ENCODE measurements at regions not wholly inside any gene's neighbourhood (a gene's known extent, or its start where the extent isn't known, plus 50 kb on each side); places are given as distances from the start of the nearest gene placed in this dataset.

GRCh38 chr14:93870377-93870776 lies 56.8 kb upstream of the FAM181A start:
- no peaks in the 10 kb centered on the region for H3K36me3 ChIP-seq (replicated peaks in 1 of 2; ENCODE audit: insufficient read depth in 1 of 2, low read depth in 2 of 2)
- H3K27me3 ChIP-seq, result no peaks in the 10 kb centered on the region
- DNase-seq (no peak), ATAC-seq (no peak)
- no peaks in the 10 kb centered on the region for H3K4me1 ChIP-seq
- no peaks in the 10 kb centered on the region for H3K9me3 ChIP-seq
- 63 to 71% methylated on average over 9 of the region's 9 CpGs for WGBS, 2 donors
- intact Hi-C loops (cut with DNase I), result no loop called here
- no peak overlapping the region for H3K27ac ChIP-seq
- no peak for TF ChIP-seq POLR2A (IDR thresholded peaks at IDR 0.05)
- TF ChIP-seq CTCF (IDR thresholded peaks at IDR 0.05), result no peak
- no peak overlapping the region for H3K4me3 ChIP-seq

DNA sequence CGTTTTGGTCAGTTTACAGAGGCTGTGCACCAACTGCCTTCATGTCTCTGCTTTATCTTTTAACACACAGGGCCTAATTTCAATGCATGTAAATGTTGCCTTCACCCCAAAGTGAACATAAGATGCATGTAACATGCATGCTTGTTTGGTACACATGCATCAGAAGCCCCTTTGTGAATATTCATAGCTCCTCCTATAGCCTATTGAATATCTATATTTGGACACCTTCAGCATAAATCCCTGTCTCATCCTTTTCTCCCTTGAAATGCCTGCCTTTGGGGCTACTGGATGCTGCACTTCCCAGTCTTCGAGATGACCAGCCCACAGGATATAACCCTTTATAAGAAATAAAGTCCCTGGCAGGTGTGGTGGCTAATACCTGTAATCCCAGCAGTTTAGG lies 57.7 kb upstream of the FAM181A start:
- Histone ChIP-seq H3K36me3 (replicated peaks in 1 of 2; ENCODE audit: insufficient read depth in 1 of 2, low read depth in 2 of 2) (no peaks in the 10 kb centered on the region), H3K4me3 (no peak overlapping the region), H3K27ac (no peak overlapping the region), H3K27me3 (no peaks in the 10 kb centered on the region), H3K9me3 (no peaks in the 10 kb centered on the region), H3K4me1 (no peaks in the 10 kb centered on the region)
- 23 to 36% methylated on average over 2 of the region's 2 CpGs for WGBS, 2 donors
- ATAC-seq (no peak), DNase-seq (no peak)
- intact Hi-C loops (cut with DNase I), result no loop called here
- TF ChIP-seq POLR2A (IDR thresholded peaks at IDR 0.05) (no peak), CTCF (IDR thresholded peaks at IDR 0.05) (no peak)

- DNase-seq, result no peak
- TF ChIP-seq POLR2A (IDR thresholded peaks at IDR 0.05) (no peak), CTCF (IDR thresholded peaks at IDR 0.05) (no peak)
- H3K27me3 ChIP-seq, result no peaks in the 10 kb centered on the region
- no peak for ATAC-seq
- WGBS, 2 donors, result 48 to 59% methylated on average over 4 of the region's 4 CpGs
- H3K4me1 ChIP-seq, result no peaks in the 10 kb centered on the region
- H3K4me3 ChIP-seq, result no peak overlapping the region
- H3K9me3 ChIP-seq, result no peaks in the 10 kb centered on the region
- H3K36me3 ChIP-seq (replicated peaks in 1 of 2; ENCODE audit: insufficient read depth in 1 of 2, low read depth in 2 of 2), result no peaks in the 10 kb centered on the region
- H3K27ac ChIP-seq, result no peak overlapping the region
- intact Hi-C loops (cut with DNase I), result no loop called here
Measured at GRCh38 chr14:93868165-93868564, 59.0 kb upstream of the FAM181A start.

DNA sequence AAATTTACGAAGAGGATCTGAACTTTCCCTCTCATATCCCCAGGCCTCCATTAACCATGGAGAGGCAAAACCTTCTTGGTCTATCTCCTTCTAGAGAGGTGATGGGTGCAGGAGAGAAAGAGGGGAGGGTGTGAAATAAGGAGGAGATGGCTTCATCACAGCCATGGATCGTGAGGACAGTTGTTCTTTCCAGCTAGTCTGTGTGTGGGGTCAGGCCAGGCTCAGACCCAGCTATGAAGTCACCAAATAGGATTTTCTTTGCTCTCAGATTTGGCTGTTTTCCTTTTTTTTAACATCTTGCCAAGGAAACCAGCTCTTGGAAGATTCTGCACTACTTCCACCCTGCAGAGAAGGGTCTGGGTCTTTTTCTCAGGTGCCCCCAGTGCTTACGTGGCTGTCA lies 64.9 kb upstream of the FAM181A start:
- Histone ChIP-seq H3K36me3 (replicated peaks in 1 of 2; ENCODE audit: insufficient read depth in 1 of 2, low read depth in 2 of 2) (no peaks in the 10 kb centered on the region), H3K4me3 (no peak overlapping the region), H3K27me3 (no peaks in the 10 kb centered on the region), H3K4me1 (no peaks in the 10 kb centered on the region), H3K9me3 (no peaks in the 10 kb centered on the region), H3K27ac (no peak overlapping the region)
- TF ChIP-seq POLR2A (IDR thresholded peaks at IDR 0.05) (no peak), CTCF (IDR thresholded peaks at IDR 0.05) (no peak)
- DNase-seq, result no peak
- 91% methylated on average over 3 of the region's 3 CpGs for WGBS, 2 donors
- ATAC-seq, result no peak
- intact Hi-C loops (cut with DNase I), result no loop called here

DNA sequence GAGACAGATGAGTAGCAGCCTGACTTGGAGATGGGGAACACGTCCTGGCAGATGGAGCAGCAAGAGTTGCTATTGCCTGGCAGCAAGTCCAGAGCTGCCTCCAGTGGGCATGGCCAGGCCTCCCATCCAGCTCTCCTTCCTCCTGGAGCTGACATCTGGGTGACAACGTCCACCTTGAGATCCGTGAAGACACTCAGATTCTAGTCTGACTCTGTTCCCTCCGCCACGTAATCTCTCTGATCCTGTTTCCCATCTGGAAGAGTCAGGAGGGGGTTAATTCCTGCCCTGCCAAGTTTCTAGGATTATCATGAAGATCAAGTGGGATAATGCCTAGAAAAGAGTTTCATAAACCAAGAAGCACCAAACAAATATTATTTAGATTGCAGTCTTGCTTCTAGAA lies 65.3 kb upstream of the FAM181A start:
- Histone ChIP-seq H3K4me3 (no peak overlapping the region), H3K4me1 (no peaks in the 10 kb centered on the region), H3K27ac (no peak overlapping the region), H3K27me3 (no peaks in the 10 kb centered on the region), H3K36me3 (replicated peaks in 1 of 2; ENCODE audit: insufficient read depth in 1 of 2, low read depth in 2 of 2) (no peaks in the 10 kb centered on the region), H3K9me3 (no peaks in the 10 kb centered on the region)
- no peak for ATAC-seq
- intact Hi-C loops (cut with DNase I), result no loop called here
- TF ChIP-seq CTCF (IDR thresholded peaks at IDR 0.05) (no peak), POLR2A (IDR thresholded peaks at IDR 0.05) (no peak)
- DNase-seq, result no peak
- 66 to 76% methylated on average over 4 to 5 of the region's 5 CpGs for WGBS, 2 donors
